OCI-LY1 (cell line): ENCODE measurements at regions not wholly inside any gene's neighbourhood (a gene's known extent, or its start where the extent isn't known, plus 50 kb on each side); places are given as distances from the start of the nearest gene placed in this dataset.

ENCODE experiments used
- H2AFZ ChIP-seq: fragments of 200-600 bp; sonication (generic), shearing (Covaris generic); 2 replicates; pipeline ENCODE4 v1.6.0; 2014; ENCODE audit warnings: antibody characterized with exemption, mild to moderate bottlenecking, low read length
- H3F3A ChIP-seq: fragments of 200-600 bp; sonication (generic), shearing (Covaris generic); 2 replicates; pipeline ENCODE4 v1.6.0; 2014; ENCODE audit warnings: mild to moderate bottlenecking, antibody characterized with exemption, low read length, moderate library complexity; ENCODE audit not compliant: insufficient read depth
- H3K27ac ChIP-seq: fragments of 200-600 bp; sonication (generic); 2 replicates; pipeline ENCODE4 v1.5.1; 2014; ENCODE audit warnings: low read length, mixed run types, mild to moderate bottlenecking, low read depth; ENCODE audit not compliant: poor library complexity, severe bottlenecking
- H3K27me3 ChIP-seq: fragments of 200-600 bp; sonication (generic); 2 replicates; pipeline ENCODE4 v1.6.0; 2014; ENCODE audit warnings: antibody characterized with exemption, mild to moderate bottlenecking, low read length, moderate library complexity; ENCODE audit not compliant: insufficient read depth
- H3K36me3 ChIP-seq: fragments of 200-600 bp; sonication (generic); 2 replicates; pipeline ENCODE4 v1.6.1; 2014; ENCODE audit warnings: mild to moderate bottlenecking, antibody characterized with exemption, low read length, moderate library complexity, mixed read lengths; ENCODE audit not compliant: insufficient read depth
- H3K4me1 ChIP-seq: fragments of 200-600 bp; sonication (generic); 2 replicates; pipeline ENCODE4 v1.5.1; 2014; ENCODE audit warnings: mild to moderate bottlenecking, low read length, moderate library complexity; ENCODE audit not compliant: insufficient read depth, severe bottlenecking
- H3K4me2 ChIP-seq: fragments of 200-600 bp; sonication (generic), shearing (Covaris generic); 2 replicates; pipeline ENCODE4 v1.6.1; 2014; ENCODE audit warnings: low read length
- H3K4me3 ChIP-seq: fragments of 200-600 bp; sonication (generic); 2 replicates; pipeline ENCODE4 v1.5.1; 2014; ENCODE audit warnings: low read length, low read depth, mild to moderate bottlenecking, mixed read lengths; ENCODE audit not compliant: poor library complexity, severe bottlenecking
- H3K79me2 ChIP-seq: fragments of 200-600 bp; shearing (Covaris generic); 2 replicates; pipeline ENCODE4 v1.6.1; 2016; ENCODE audit warnings: mixed run types, low read length, mixed read lengths; ENCODE audit not compliant: insufficient read depth
- H3K9ac ChIP-seq: fragments of 200-600 bp; sonication (generic), shearing (Covaris generic); 2 replicates; pipeline ENCODE4 v1.6.1; 2014; ENCODE audit warnings: mild to moderate bottlenecking, low read length, mixed read lengths
- H3K9me2 ChIP-seq: fragments of 200-600 bp; sonication (generic), shearing (Covaris generic); 2 replicates; pipeline ENCODE4 v1.6.1; 2014; ENCODE audit warnings: low read depth, mild to moderate bottlenecking, low read length, mixed read lengths
- H3K9me3 ChIP-seq: fragments of 200-600 bp; shearing (Covaris generic); 2 replicates; pipeline ENCODE4 v1.6.1; 2014; ENCODE audit warnings: low read length, mixed read lengths
- H4K20me1 ChIP-seq: fragments of 200-600 bp; sonication (generic), shearing (Covaris generic); 2 replicates; pipeline ENCODE4 v1.6.0; 2016; ENCODE audit warnings: mild to moderate bottlenecking, low read length; ENCODE audit not compliant: insufficient read depth
- EZH2 ChIP-seq: fragments of 200-600 bp; sonication (generic), shearing (Covaris generic); IDR thresholded peaks from 2 replicates; pipeline ENCODE4 v1.8.0; 2017; ENCODE audit warnings: borderline replicate concordance, mixed run types, mild to moderate bottlenecking, antibody characterized with exemption, low read length, moderate library complexity, mixed read lengths
- TF ChIP-seq, protein P1 (sequence below): fragments of 200-600 bp; sonication (generic), shearing (Covaris generic); IDR thresholded peaks from 2 replicates; pipeline ENCODE4 v1.5.1; 2017; ENCODE audit warnings: mild to moderate bottlenecking, antibody characterized with exemption, low read length, moderate library complexity, mixed read lengths

DNA sequence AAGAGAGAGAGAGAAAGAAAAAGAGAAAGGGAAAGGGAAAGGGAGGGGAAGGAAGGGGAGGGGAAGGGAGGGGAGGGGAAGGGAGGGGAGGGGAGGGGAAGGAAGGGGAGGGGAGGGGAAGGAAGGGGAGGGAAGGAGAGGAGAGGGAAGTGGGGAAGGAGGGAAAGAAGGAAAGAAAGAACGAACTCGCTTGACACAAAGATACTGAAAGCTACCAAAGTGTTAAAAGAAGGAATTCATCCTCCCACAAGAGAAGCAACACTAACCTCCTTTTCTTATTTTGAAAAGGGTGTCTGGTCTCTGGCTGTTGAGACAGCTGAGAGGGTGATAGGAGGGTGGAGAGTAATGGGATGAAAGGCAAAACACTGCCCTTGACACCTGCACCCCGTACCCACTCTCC, 172.6 kb downstream of the SHANK2 start:
- no peaks in the 10 kb centered on the region for H3K79me2 ChIP-seq
- no peaks in the 10 kb centered on the region for H3K9me3 ChIP-seq

DNA sequence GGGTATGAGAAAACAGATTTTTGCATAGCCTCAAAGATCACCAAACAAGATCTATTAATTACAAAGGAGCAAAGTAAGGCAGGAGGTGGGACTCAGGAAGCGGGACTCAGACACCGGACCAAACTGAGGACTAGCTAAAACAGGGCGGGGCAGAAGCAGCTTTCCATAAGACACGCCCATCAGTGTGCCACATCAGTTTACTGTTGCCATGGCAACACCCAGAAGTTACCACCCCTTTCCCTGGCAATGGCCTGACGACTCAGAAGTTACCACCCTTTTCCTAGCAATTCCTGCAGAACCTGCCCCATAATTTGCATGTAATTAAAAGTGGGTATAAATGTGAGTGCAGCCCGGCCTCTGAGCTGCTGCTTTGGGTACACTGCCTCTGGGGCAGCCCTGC, 173.9 kb downstream of the SHANK2 start:
- H3K9me2 ChIP-seq = no peaks in the 10 kb centered on the region
- no peak overlapping the region for H3K4me2 ChIP-seq
- H3K79me2 ChIP-seq = no peaks in the 10 kb centered on the region
- no peaks in the 10 kb centered on the region for H3F3A ChIP-seq
- TF ChIP-seq, protein P1, sequence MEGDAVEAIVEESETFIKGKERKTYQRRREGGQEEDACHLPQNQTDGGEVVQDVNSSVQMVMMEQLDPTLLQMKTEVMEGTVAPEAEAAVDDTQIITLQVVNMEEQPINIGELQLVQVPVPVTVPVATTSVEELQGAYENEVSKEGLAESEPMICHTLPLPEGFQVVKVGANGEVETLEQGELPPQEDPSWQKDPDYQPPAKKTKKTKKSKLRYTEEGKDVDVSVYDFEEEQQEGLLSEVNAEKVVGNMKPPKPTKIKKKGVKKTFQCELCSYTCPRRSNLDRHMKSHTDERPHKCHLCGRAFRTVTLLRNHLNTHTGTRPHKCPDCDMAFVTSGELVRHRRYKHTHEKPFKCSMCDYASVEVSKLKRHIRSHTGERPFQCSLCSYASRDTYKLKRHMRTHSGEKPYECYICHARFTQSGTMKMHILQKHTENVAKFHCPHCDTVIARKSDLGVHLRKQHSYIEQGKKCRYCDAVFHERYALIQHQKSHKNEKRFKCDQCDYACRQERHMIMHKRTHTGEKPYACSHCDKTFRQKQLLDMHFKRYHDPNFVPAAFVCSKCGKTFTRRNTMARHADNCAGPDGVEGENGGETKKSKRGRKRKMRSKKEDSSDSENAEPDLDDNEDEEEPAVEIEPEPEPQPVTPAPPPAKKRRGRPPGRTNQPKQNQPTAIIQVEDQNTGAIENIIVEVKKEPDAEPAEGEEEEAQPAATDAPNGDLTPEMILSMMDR = no peak
- TF ChIP-seq EZH2 = no peak
- H3K9ac ChIP-seq = no peak overlapping the region
- no peak overlapping the region for H2AFZ ChIP-seq
- H4K20me1 ChIP-seq = no peaks in the 10 kb centered on the region
- H3K27me3 ChIP-seq = no peaks in the 10 kb centered on the region; the same call in 1 of the 2 replicates
- H3K36me3 ChIP-seq = no peaks in the 10 kb centered on the region
- no peak overlapping the region for H3K4me3 ChIP-seq
- no peaks in the 10 kb centered on the region for H3K9me3 ChIP-seq
- H3K4me1 ChIP-seq = no peaks in the 10 kb centered on the region
- H3K27ac ChIP-seq = no peak overlapping the region

More for the DNA sequence above, 172.6 kb downstream of the SHANK2 start:
- Histone ChIP-seq H3K9ac (no peak overlapping the region), H3F3A (no peaks in the 10 kb centered on the region), H2AFZ (no peak overlapping the region), H3K4me2 (no peak overlapping the region), H3K27ac (no peak overlapping the region), H3K9me2 (no peaks in the 10 kb centered on the region), H3K27me3 (no peaks in the 10 kb centered on the region; the same call in 1 of the 2 replicates), H3K36me3 (no peaks in the 10 kb centered on the region), H3K4me3 (no peak overlapping the region), H4K20me1 (no peaks in the 10 kb centered on the region), H3K4me1 (no peaks in the 10 kb centered on the region)
- TF ChIP-seq, protein P1 = no peak

DNA sequence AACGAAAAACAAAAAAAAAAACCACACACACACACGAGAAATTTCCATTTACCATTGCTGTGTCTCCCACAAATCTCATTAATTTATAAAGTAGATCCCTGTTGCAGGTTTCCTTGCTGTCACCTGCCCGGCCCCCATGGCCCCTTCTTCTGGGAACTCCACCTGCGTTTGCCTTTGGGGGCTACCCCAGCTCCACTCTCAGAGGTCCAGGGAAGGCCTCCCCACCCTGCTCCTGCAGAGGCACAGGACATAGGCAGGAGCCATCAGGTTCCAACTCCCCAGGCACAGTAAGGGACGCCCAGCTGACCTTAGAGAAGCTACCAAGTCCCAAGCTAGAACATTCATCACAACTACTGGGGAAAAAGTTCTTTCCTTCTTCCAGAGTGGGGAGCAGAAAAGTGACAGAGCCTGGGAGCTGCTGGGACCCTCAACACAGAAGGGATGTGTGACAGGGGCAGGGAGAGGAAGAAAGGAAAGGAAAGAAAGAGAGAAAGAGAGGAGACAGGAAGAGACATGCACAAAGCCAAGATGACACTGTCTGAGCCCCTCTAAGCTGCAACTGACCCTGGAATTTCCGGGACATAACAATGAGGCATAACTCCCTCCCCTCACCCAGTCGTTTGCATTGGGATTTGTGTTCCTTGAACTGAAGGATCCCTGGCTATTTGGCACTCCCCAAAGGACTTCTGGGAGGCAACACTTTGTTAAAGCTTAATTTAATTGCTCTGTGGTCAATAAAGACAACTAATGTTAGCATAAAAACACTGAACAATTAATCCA, 175.7 kb downstream of the SHANK2 start:
- H3K27ac ChIP-seq = no peak overlapping the region
- TF ChIP-seq, protein P1 = no peak
- no peak for TF ChIP-seq EZH2
- no peaks in the 10 kb centered on the region for H3K79me2 ChIP-seq
- no peak overlapping the region for H3K4me2 ChIP-seq
- no peaks in the 10 kb centered on the region for H3K4me1 ChIP-seq
- no peaks in the 10 kb centered on the region for H4K20me1 ChIP-seq
- no peaks in the 10 kb centered on the region for H3F3A ChIP-seq
- no peaks in the 10 kb centered on the region for H3K36me3 ChIP-seq
- no peak overlapping the region for H3K4me3 ChIP-seq
- no peaks in the 10 kb centered on the region; the same call in 1 of the 2 replicates for H3K27me3 ChIP-seq
- H3K9ac ChIP-seq = no peak overlapping the region
- H2AFZ ChIP-seq = no peak overlapping the region
- no peaks in the 10 kb centered on the region for H3K9me3 ChIP-seq
- H3K9me2 ChIP-seq = no peaks in the 10 kb centered on the region
